T-helper 17 cell (primary cell): ENCODE measurements at regions not wholly inside any gene's neighbourhood (a gene's known extent, or its start where the extent isn't known, plus 50 kb on each side); places are given as distances from the start of the nearest gene placed in this dataset.

Experiments used
- ATAC-seq: fragments of 150-1000 bp; cut with Tn5 transposase; 2 replicates; pipeline ENCODE4 v1.10.0; 2021; ENCODE audit warnings: mild to moderate bottlenecking, moderate library complexity
- DNase-seq, 3 donors: peaks; one replicate each; pipeline versions ENCODE4 v3.0.0 to v3.0.0-alpha.2; 2020 to 2021
- H3K9me3 ChIP-seq: one replicate; pipeline ENCODE4 v1.7.0; 2013; ENCODE audit warnings: low read length, mild to moderate bottlenecking; ENCODE audit not compliant: control insufficient read depth, poor library complexity, severe bottlenecking
- H3K27ac Mint-ChIP-seq: one replicate; pipeline ENCODE4 v1.8.0; 2022; ENCODE audit warnings: mild to moderate bottlenecking, moderate library complexity, mixed read lengths
- H3K27me3 Mint-ChIP-seq: one replicate; pipeline ENCODE4 v1.8.0; 2022; ENCODE audit warnings: mixed read lengths
- H3K36me3 Mint-ChIP-seq: one replicate; pipeline ENCODE4 v1.8.0; 2022; ENCODE audit warnings: low read depth, mixed read lengths
- H3K4me1 Mint-ChIP-seq: one replicate; pipeline ENCODE4 v1.8.0; 2022; ENCODE audit warnings: mild to moderate bottlenecking, mixed read lengths
- H3K4me3 Mint-ChIP-seq: one replicate; pipeline ENCODE4 v1.8.0; 2022; ENCODE audit warnings: mild to moderate bottlenecking, moderate library complexity, mixed read lengths

- no peaks in the 10 kb centered on the region for H3K27me3 Mint-ChIP-seq
- no peaks in the 10 kb centered on the region for H3K9me3 ChIP-seq
- DNase-seq (no peak), ATAC-seq (no peak)
- H3K36me3 Mint-ChIP-seq = no peaks in the 10 kb centered on the region
- no peaks in the 10 kb centered on the region for H3K4me1 Mint-ChIP-seq
- H3K27ac Mint-ChIP-seq = no peak overlapping the region
- no peak overlapping the region for H3K4me3 Mint-ChIP-seq
Observed at GRCh38 chr7:124692425-124692824, 73.2 kb downstream of the GPR37 start.

DNA sequence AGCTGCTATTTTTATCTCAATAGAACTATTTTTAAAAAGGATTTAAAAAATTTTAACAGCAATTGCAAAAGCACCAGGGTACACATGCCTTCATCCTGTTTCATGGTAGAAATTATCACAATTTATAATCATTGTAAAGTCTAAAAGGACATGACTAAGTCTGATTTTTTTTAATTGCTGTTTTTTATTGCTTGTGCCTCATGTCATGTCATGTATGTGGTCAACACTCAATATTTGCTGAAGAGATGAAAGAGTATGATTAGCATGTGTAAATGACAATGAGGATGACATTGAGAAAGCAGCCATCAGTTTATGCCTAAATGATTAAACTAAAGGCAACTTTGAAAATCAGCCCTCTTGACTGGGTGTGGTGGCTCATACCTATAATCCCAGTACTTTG is 74.8 kb downstream of the GPR37 start:
- DNase-seq (no peak), ATAC-seq (no peak)
- no peak overlapping the region for H3K4me3 Mint-ChIP-seq
- no peak overlapping the region for H3K27ac Mint-ChIP-seq
- no peaks in the 10 kb centered on the region for H3K27me3 Mint-ChIP-seq
- no peaks in the 10 kb centered on the region for H3K4me1 Mint-ChIP-seq
- H3K9me3 ChIP-seq = no peaks in the 10 kb centered on the region
- no peaks in the 10 kb centered on the region for H3K36me3 Mint-ChIP-seq

DNA sequence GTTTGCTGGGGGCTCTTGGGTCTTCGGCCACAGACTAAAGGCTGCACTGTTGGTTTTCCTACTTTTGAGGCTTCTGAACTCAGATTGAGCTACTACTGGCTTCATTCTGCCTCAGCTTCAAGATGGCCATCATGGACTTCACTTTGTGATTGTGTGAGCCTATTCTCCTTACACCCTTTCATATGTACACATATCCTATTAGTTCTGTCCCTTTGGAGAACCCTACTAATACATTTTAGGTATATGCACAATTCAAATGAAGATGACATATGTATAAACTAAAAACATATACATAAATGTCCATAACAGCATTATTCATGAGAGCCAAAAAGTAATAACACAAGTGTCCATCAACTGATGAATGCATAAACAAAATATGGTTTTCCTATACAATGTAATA is 75.7 kb downstream of the GPR37 start:
- Mint-ChIP-seq H3K27ac (no peak overlapping the region), H3K4me1 (no peaks in the 10 kb centered on the region), H3K36me3 (no peaks in the 10 kb centered on the region), H3K4me3 (no peak overlapping the region), H3K27me3 (no peaks in the 10 kb centered on the region)
- no peaks in the 10 kb centered on the region for H3K9me3 ChIP-seq
- ATAC-seq (no peak), DNase-seq (no peak)

DNA sequence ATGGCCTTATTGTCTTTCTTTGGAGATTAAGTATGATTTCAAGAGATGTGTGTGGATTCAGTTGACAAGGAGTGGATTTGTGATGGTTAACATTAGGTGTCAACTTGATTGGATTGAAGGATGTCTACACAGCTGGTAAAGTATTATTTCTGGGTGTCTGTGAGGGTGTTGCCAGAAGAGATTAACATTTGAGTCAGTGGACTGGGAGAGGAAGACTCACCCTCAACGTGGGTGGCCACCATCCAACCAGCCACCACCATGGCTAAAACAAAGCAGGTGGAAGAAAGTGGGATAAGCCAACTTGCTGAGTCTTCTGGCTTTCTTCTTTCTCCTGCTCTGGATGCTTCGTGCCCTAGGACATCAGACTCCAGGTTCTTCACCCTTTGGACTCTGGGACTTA is 76.1 kb downstream of the GPR37 start:
- DNase-seq (no peak), ATAC-seq (no peak)
- Mint-ChIP-seq H3K27ac (no peak overlapping the region), H3K4me3 (no peak overlapping the region), H3K27me3 (no peaks in the 10 kb centered on the region), H3K36me3 (no peaks in the 10 kb centered on the region), H3K4me1 (no peaks in the 10 kb centered on the region)
- H3K9me3 ChIP-seq = no peaks in the 10 kb centered on the region

- no peaks in the 10 kb centered on the region for H3K9me3 ChIP-seq
- Mint-ChIP-seq H3K36me3 (no peaks in the 10 kb centered on the region), H3K4me3 (no peak overlapping the region), H3K27me3 (no peaks in the 10 kb centered on the region), H3K4me1 (no peaks in the 10 kb centered on the region), H3K27ac (no peak overlapping the region)
- ATAC-seq (no peak), DNase-seq (no peak)
Observed at GRCh38 chr7:124688991-124689390, 76.6 kb downstream of the GPR37 start.

DNA sequence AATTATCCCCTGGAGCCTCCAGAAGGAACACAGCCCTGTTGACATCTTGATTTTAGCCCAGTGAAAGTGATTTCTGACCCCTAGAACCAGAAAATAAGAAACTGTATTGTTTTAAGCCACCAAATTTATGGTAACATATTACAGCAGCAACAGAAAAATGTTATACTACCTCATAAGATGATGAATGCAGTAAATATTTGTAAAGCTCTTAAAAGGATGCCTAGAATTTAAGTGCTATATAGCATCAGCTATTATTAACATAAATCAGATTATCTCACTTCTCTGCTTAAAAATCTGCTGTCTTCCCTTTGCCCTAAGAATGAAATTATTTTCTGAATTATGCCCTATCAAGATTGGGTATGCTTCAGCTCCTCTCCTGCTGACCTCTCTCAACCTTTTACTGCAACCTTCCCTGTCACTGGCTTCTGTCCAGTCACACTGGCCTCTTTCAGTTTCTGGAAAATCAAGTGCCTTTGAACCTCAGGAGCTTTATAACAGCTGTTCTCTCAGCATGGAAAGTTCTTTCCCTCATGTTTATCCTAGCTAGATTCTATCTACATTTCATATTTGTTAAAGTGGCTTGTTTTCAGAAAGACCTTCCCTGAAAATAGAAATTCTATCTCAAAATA is 78.9 kb downstream of the GPR37 start:
- Mint-ChIP-seq H3K27ac (no peak overlapping the region), H3K4me3 (no peak overlapping the region), H3K4me1 (no peaks in the 10 kb centered on the region), H3K27me3 (no peaks in the 10 kb centered on the region), H3K36me3 (no peaks in the 10 kb centered on the region)
- DNase-seq (no peak), ATAC-seq (no peak)
- H3K9me3 ChIP-seq = no peaks in the 10 kb centered on the region

DNA sequence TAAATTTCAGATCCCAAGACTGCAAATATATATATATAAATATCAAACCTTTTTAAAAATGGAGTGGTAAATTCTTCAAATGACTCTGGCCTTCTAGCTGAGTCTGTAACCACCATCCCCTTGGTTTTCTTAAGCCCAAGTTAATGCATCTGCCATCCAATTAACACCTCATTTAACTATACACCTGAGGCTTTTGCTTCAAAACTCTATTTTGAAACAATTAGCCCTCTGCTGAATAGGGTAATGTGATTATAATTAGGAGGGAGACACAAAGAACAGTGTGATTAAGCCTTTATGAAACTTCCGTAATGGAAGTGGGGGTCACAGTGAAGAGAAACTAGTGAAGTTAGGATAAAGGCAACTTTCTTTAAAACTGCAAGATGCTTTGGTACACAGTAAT is 83.6 kb downstream of the GPR37 start:
- no peaks in the 10 kb centered on the region for H3K9me3 ChIP-seq
- no peak overlapping the region for H3K27ac Mint-ChIP-seq
- no peaks in the 10 kb centered on the region for H3K4me1 Mint-ChIP-seq
- ATAC-seq (no peak), DNase-seq (no peak)
- no peaks in the 10 kb centered on the region for H3K27me3 Mint-ChIP-seq
- no peak overlapping the region for H3K4me3 Mint-ChIP-seq
- no peaks in the 10 kb centered on the region for H3K36me3 Mint-ChIP-seq

DNA sequence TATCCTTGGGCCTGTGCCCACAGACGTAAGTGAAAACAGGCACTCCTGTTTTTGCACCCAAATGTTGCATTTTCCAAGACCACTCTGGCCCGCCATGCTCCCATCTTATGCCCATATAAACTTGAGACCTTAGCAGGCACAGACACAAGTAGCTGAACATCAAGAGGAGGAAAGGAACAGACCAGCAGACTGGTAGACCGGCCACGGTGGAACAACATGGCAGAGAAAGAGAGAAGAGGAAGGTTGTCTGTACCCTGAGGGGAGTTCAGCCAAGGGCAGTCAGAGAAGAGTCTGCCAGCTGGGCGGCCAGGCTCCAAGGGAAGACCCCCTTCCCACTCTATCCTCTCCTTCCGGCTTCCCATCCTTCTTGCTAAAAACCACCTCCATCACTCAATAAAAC is 85.3 kb downstream of the GPR37 start:
- DNase-seq = no peak
- H3K36me3 Mint-ChIP-seq = no peaks in the 10 kb centered on the region
- no peak overlapping the region for H3K27ac Mint-ChIP-seq

GRCh38 chr7:124679586-124680225 is 85.9 kb downstream of the GPR37 start:
- H3K27me3 Mint-ChIP-seq = no peaks in the 10 kb centered on the region
- no peaks in the 10 kb centered on the region for H3K4me1 Mint-ChIP-seq
- no peak overlapping the region for H3K4me3 Mint-ChIP-seq
- no peak overlapping the region for H3K27ac Mint-ChIP-seq
- DNase-seq (no peak), ATAC-seq (no peak)
- H3K9me3 ChIP-seq = no peaks in the 10 kb centered on the region
- no peaks in the 10 kb centered on the region for H3K36me3 Mint-ChIP-seq

More for the DNA sequence above, 85.3 kb downstream of the GPR37 start:
- Mint-ChIP-seq H3K4me1 (no peaks in the 10 kb centered on the region), H3K4me3 (no peak overlapping the region), H3K27me3 (no peaks in the 10 kb centered on the region)
- no peak for ATAC-seq
- H3K9me3 ChIP-seq = no peaks in the 10 kb centered on the region

DNA sequence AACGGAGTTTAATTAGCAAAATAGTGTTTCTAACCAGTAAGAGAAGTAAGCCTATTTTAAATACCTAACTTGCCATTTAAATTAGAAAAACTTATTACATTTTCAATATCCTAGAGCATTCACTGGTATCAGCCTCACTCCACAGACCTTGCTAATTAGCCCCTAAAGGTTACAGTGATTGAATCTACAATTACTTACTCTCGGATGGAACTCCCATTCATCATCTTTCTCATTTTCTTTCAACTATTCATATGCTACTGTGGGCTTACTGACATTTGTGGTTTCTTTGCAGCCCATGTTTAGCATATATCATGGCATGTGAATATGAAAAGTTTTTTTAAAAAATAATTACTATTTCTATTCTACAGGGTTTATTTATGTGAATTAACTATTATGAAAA is 86.4 kb downstream of the GPR37 start:
- Mint-ChIP-seq H3K27me3 (no peaks in the 10 kb centered on the region), H3K4me1 (no peaks in the 10 kb centered on the region), H3K4me3 (no peak overlapping the region), H3K27ac (no peak overlapping the region), H3K36me3 (no peaks in the 10 kb centered on the region)
- DNase-seq = no peak
- ATAC-seq = no peak
- no peaks in the 10 kb centered on the region for H3K9me3 ChIP-seq

DNA sequence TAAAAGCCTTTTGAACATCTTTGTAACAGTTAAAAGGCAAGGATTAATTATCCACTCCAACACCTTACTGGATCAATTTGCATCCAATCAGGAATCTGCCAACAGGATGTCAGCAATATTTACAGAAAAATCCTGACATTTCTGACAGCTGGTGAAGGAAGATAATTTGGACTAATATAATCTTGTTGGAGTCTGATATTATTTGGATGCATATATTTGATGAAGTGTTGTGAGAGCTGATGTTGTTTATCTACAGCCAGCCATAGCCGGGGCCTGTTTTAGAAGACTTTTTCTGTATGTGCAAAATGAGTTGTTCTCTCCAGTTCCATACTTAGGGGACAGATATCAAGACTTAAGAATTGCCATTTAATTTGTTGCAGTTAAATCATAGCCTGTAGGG is 91.1 kb downstream of the GPR37 start:
- Mint-ChIP-seq H3K27me3 (no peaks in the 10 kb centered on the region), H3K4me3 (no peak overlapping the region), H3K36me3 (no peaks in the 10 kb centered on the region), H3K27ac (no peak overlapping the region), H3K4me1 (peaks cover 2% of the 10 kb centered on the region)
- no peak for ATAC-seq
- DNase-seq = no peak
- no peaks in the 10 kb centered on the region for H3K9me3 ChIP-seq

- H3K27ac Mint-ChIP-seq = no peak overlapping the region
- H3K4me3 Mint-ChIP-seq = no peak overlapping the region
- no peak for ATAC-seq
- no peak for DNase-seq
- no peaks in the 10 kb centered on the region for H3K9me3 ChIP-seq
- H3K36me3 Mint-ChIP-seq = no peaks in the 10 kb centered on the region
- H3K4me1 Mint-ChIP-seq = peaks cover 2% of the 10 kb centered on the region
- H3K27me3 Mint-ChIP-seq = no peaks in the 10 kb centered on the region
Observed at GRCh38 chr7:124672011-124672410, 93.6 kb downstream of the GPR37 start.

DNA sequence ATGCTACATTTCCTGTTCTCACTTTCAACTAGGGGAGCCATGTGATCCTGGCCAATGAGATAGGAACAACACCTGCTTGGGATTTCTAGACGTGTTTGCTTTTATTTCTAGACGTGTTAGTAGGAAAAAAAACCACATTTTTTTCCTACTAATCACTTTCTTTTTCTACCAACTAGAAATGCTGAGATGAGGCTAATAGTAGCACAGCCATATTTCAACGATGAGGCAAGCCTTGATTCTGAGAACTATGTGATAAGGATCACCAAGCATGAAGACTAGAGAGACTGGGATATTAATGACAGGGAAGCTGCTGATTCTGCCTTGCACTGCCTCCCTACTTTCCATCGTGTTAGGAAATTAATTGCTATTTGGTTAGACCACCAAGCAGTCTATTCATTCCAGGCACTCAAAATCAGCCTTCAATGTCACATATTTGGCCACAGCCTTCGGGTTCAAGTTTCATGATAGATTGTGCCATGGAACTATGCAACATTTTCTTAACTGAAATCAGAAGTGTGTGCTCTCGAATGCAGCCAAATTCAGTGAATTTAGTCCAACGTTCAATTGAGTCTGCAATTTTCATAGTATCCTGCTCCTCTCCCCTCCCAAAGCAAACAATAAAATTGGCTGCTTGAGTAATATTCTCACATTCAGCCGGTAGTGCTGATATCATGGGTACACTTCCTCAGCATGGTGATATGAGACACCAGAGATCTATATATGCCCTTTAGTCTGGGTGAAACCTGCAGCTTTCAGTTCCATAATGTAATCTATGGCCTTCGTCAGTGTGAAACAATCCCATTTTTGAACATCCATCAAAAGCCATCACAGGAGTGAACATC is 98.1 kb downstream of the GPR37 start:
- Mint-ChIP-seq H3K4me1 (no peaks in the 10 kb centered on the region), H3K4me3 (no peak overlapping the region), H3K36me3 (no peaks in the 10 kb centered on the region), H3K27me3 (no peaks in the 10 kb centered on the region), H3K27ac (no peak overlapping the region)
- no peak for DNase-seq
- ATAC-seq = no peak
- no peaks in the 10 kb centered on the region for H3K9me3 ChIP-seq

GRCh38 chr7:124662937-124663336 is 102.7 kb downstream of the GPR37 start:
- no peak overlapping the region for H3K4me3 Mint-ChIP-seq
- no peak for ATAC-seq
- no peaks in the 10 kb centered on the region for H3K27me3 Mint-ChIP-seq
- no peak for DNase-seq
- no peaks in the 10 kb centered on the region for H3K4me1 Mint-ChIP-seq
- H3K27ac Mint-ChIP-seq = no peak overlapping the region
- H3K9me3 ChIP-seq = no peaks in the 10 kb centered on the region
- no peaks in the 10 kb centered on the region for H3K36me3 Mint-ChIP-seq
